Ascending aorta (tissue), 2 donors: ENCODE measurements at regions not wholly inside any gene's neighbourhood (a gene's known extent, or its start where the extent isn't known, plus 50 kb on each side); places are given as distances from the start of the nearest gene placed in this dataset.
A peak's percentile ranks its signal among the peaks of the same experiment; 100 is the strongest.
"Not testable (repeated sequence)": the region's sequence is repeated elsewhere in the genome, so short reads cannot be mapped to it uniquely, and the experiment has no call there.

Experiments
- DNase-seq, 2 donors: peaks; one replicate each; pipeline ENCODE4 v3.0.0-alpha.2; 2019; ENCODE audit warnings: low spot score in 2 of 2
- H3K27ac ChIP-seq, 2 donors: fragments of 200-600 bp; sonication (generic); one replicate each; pipeline ENCODE4 v1.5.1; 2016 to 2017; ENCODE audit warnings: mild to moderate bottlenecking in 1 of 2
- H3K27me3 ChIP-seq: fragments of 200-600 bp; sonication (generic); one replicate; pipeline ENCODE4 v1.5.1; 2017
- H3K36me3 ChIP-seq, 2 donors: fragments of 200-600 bp; sonication (generic); one replicate each; pipeline ENCODE4 v1.5.1; 2016
- H3K4me1 ChIP-seq, 2 donors: fragments of 200-600 bp; sonication (generic); one replicate each; pipeline ENCODE4 v1.5.1; 2016 to 2017; ENCODE audit warnings: mild to moderate bottlenecking in 1 of 2
- H3K4me3 ChIP-seq, 2 donors: fragments of 200-600 bp; sonication (generic); one replicate each; pipeline ENCODE4 v1.5.1; 2016 to 2017; ENCODE audit warnings: mild to moderate bottlenecking in 1 of 2
- H3K9me3 ChIP-seq, 2 donors: fragments of 200-600 bp; sonication (generic); one replicate each; pipeline ENCODE4 v1.5.1; 2016
- CTCF ChIP-seq, 3 experiments: fragments of 200-600 bp in 2 of 3; fragments of 450-650 bp in 1 of 3; sonication (generic) in 2 of 3; IDR thresholded peaks; one replicate each; pipeline ENCODE4 v1.5.1; 2016 to 2019; ENCODE audit warnings: antibody characterized with exemption in 3 of 3, mild to moderate bottlenecking in 1 of 3, moderate library complexity in 1 of 3
- intact Hi-C: fragments of 100-400 bp; cut with DNase I; formaldehyde crosslinking; loops from one replicate; pipeline ENCODE4 v1.15.1; 2023

DNA sequence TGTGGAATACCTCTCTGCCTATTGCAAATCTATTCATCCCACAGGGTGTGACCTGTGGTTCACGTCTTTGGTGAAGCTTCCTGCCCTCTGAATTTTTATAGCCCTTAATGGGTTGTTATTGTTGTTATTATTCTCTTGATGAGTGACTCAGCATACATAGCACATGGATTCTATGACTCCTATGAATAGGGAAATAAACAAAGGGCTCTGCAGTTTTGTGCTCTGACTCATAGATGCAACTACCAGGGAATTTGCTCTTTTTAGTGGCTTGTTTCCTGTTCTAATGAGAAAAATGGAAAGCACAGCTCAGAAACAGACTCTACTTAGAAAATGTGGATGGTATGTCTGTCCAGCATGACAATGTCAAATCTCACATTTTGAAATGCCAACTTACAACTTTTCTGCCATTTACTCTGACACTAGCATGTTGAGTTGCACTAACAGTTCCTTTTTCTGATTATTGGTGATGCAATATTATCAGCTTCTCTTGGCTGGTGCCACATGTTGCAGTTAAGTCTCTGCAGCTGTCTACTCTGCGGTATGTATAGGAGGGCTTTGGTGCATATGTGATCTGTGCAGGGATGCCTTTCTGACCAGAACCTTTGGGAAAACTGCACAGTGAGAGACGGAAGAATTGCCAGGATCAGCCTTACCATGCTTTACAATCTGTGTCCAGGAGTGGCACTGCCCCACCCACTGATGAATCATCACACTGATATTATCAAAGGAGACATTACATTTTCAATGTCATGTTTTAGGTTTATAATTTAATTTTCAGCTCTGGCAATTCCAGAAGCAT, 996.4 kb upstream of the WWC1 start:
- H3K36me3 ChIP-seq, result no peaks in the 10 kb centered on the region
- peak overlapping the region in 1 of 2 donors; percentile 9 for H3K27ac ChIP-seq
- H3K4me3 ChIP-seq, result no peak overlapping the region
- intact Hi-C loops, result no loop called here
- no peaks in the 10 kb centered on the region for H3K27me3 ChIP-seq
- DNase-seq, result no peak
- H3K9me3 ChIP-seq, result no peaks in the 10 kb centered on the region
- H3K4me1 ChIP-seq, result peaks cover 0 to 10% of the 10 kb centered on the region in 2 donors
- no peak for TF ChIP-seq CTCF (IDR thresholded peaks at IDR 0.05)

- Histone ChIP-seq H3K27me3 (no peaks in the 10 kb centered on the region), H3K4me1 (peaks cover 0 to 10% of the 10 kb centered on the region in 2 donors), H3K27ac (no peak overlapping the region), H3K36me3 (no peaks in the 10 kb centered on the region), H3K9me3 (no peaks in the 10 kb centered on the region), H3K4me3 (no peak overlapping the region)
- TF ChIP-seq CTCF (IDR thresholded peaks at IDR 0.05), result no peak
- no peak for DNase-seq
- intact Hi-C loops, result no loop called here
Observed at GRCh38 chr5:167295681-167296005, 995.8 kb upstream of the WWC1 start.

GRCh38 chr5:167296066-167296465, 995.4 kb upstream of the WWC1 start:
- no peak for DNase-seq
- no peak overlapping the region for H3K27ac ChIP-seq
- no peaks in the 10 kb centered on the region for H3K36me3 ChIP-seq
- no peak for TF ChIP-seq CTCF (IDR thresholded peaks at IDR 0.05)
- peaks cover 0 to 10% of the 10 kb centered on the region in 2 donors for H3K4me1 ChIP-seq
- intact Hi-C loops, result no loop called here
- no peaks in the 10 kb centered on the region for H3K27me3 ChIP-seq
- no peaks in the 10 kb centered on the region for H3K9me3 ChIP-seq
- no peak overlapping the region for H3K4me3 ChIP-seq

- Histone ChIP-seq H3K27me3 (no peaks in the 10 kb centered on the region), H3K27ac (no peak overlapping the region), H3K4me1 (peaks cover 0 to 10% of the 10 kb centered on the region in 2 donors), H3K4me3 (no peak overlapping the region), H3K36me3 (no peaks in the 10 kb centered on the region), H3K9me3 (no peaks in the 10 kb centered on the region)
- DNase-seq, result no peak
- no peak for TF ChIP-seq CTCF (IDR thresholded peaks at IDR 0.05)
- intact Hi-C loops, result no loop called here
Observed at GRCh38 chr5:167296661-167297060, 994.8 kb upstream of the WWC1 start.

- H3K27me3 ChIP-seq, DNase-seq, H3K4me1 ChIP-seq, H3K36me3 ChIP-seq, H3K9me3 ChIP-seq, H3K27ac ChIP-seq, H3K4me3 ChIP-seq, intact Hi-C loops: not testable (repeated sequence)
Observed at GRCh38 chr5:167299861-167300260, 991.6 kb upstream of the WWC1 start.

GRCh38 chr5:167303582-167303981, 987.9 kb upstream of the WWC1 start:
- intact Hi-C loops, result no loop called here
- Histone ChIP-seq H3K9me3 (no peaks in the 10 kb centered on the region), H3K27ac (no peak overlapping the region), H3K4me3 (no peak overlapping the region), H3K4me1 (no peaks in the 10 kb centered on the region), H3K36me3 (no peaks in the 10 kb centered on the region), H3K27me3 (no peaks in the 10 kb centered on the region)
- TF ChIP-seq CTCF (IDR thresholded peaks at IDR 0.05), result no peak
- DNase-seq, result no peak
